ENCODE measurements at regions not wholly inside any gene's neighbourhood (a gene's known extent, or its start where the extent isn't known, plus 50 kb on each side); places are given as distances from the start of the nearest gene placed in this dataset.

DNA sequence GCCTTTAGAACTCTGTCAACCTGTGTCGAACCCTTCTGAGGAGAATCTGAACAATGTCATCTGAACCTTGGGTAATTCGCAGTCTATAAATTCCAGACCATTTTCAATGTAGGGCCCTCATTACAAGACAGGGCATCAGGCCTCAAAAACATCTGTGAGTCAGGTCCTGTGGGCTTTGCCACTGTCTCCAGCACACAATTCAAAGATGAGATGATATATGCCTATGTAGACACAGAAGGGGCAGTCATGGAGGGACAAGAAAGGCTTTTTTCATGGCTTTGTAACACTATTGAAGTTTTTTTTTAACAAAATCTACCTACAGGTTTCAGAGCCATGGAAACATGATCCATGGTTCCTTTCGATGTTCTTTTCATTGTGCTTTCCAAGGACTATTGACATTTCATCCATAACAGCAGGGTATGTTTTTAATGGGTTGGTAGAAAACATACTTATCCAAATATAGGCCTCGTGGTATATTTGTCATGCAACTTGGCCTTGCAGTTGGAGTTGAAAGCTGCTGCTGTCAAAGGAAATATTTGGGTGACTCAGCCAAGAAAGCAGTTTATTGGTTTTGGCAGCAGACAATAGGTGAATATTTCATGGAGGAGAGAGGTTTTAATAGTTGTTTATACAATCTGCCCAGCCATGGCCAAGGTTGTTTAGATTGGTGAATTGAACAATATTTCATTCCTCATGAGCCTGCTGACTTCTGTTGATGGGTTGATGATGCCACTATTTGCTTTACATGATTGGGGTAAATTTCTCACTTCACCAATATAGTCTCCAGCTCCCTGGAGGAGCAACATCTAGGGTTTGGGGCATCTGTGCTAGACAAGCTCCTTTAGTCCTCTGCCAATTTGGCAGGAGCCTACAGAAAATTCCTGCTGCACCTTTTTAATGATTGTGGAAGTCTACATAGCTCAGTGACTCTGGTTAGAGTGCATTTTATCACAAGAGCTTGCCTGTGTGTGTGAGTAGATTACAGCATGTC, 158.4 kb upstream of the TMEM72 start:
- TF ChIP-seq NFIC (IDR thresholded peaks at IDR 0.05) (peak; percentile 93), TCF12 (IDR thresholded peaks at IDR 0.05; ENCODE audit: low read depth) (peak; percentile 74), RAD21 (IDR thresholded peaks at IDR 0.05; ENCODE audit: low read depth) (no peak), EP300 (IDR thresholded peaks at IDR 0.05; ENCODE audit: borderline replicate concordance) (no peak), TEAD4 (IDR thresholded peaks at IDR 0.05) (peak; percentile 56)
- TF ChIP-seq, protein P1, sequence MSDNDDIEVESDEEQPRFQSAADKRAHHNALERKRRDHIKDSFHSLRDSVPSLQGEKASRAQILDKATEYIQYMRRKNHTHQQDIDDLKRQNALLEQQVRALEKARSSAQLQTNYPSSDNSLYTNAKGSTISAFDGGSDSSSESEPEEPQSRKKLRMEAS (IDR thresholded peaks at IDR 0.05): no peak

DNA sequence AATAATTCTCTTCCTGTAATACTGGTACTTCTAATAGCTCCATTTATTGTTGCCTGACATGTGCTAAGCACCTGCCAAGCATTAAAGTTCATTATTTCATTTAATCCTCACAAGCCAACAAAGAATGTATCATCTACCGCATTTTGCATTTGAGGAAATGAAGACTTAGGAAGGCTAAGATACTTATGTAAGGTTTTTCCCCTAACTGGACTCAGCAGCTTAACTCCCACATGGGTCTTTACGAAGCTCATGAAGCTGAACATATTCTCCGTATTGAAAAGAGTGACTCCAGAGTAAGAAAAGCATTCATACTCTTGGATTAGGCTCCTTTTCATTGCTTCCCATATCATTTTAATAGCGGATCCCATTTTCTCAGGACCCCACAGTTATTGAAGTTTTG, 155.7 kb upstream of the TMEM72 start:
- no peak for TF ChIP-seq TCF12 (IDR thresholded peaks at IDR 0.05; ENCODE audit: low read depth)

DNA sequence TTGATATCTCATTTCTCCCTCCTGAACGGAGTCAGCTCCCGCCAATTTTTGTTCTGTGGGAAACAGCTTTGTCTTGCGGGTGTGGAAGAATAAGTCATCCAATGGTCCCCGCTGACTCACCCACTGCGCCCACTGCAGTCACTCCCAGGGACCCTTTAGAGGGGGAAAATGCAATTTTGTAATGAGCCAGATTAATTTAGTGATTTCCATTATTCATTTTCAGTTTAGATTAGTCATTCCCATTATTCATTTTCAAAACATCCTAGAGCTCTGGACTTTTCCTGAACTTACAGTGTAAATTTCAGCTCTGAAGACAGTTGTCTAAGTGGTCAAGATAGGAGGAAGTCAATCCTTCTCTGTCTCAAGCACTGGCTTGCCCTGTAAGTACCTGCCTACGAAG, 154.9 kb upstream of the TMEM72 start:
- TF ChIP-seq TCF12 (IDR thresholded peaks at IDR 0.05; ENCODE audit: low read depth) (no peak), FOXM1 (IDR thresholded peaks at IDR 0.05; ENCODE audit: borderline replicate concordance, low read depth) (no peak), TAF1 (IDR thresholded peaks at IDR 0.05; ENCODE audit: low read depth) (no peak), CEBPB (IDR thresholded peaks at IDR 0.05) (no peak), EP300 (IDR thresholded peaks at IDR 0.05; ENCODE audit: borderline replicate concordance) (no peak), YY1 (IDR thresholded peaks at IDR 0.05; ENCODE audit: low read depth) (no peak), RAD21 (IDR thresholded peaks at IDR 0.05; ENCODE audit: low read depth) (no peak), TEAD4 (IDR thresholded peaks at IDR 0.05) (no peak), NFIC (IDR thresholded peaks at IDR 0.05) (no peak), ZBTB7A (IDR thresholded peaks at IDR 0.05; ENCODE audit: low read depth) (no peak), CREB1 (IDR thresholded peaks at IDR 0.05; ENCODE audit: low read depth) (no peak)
- TF ChIP-seq, protein P2, sequence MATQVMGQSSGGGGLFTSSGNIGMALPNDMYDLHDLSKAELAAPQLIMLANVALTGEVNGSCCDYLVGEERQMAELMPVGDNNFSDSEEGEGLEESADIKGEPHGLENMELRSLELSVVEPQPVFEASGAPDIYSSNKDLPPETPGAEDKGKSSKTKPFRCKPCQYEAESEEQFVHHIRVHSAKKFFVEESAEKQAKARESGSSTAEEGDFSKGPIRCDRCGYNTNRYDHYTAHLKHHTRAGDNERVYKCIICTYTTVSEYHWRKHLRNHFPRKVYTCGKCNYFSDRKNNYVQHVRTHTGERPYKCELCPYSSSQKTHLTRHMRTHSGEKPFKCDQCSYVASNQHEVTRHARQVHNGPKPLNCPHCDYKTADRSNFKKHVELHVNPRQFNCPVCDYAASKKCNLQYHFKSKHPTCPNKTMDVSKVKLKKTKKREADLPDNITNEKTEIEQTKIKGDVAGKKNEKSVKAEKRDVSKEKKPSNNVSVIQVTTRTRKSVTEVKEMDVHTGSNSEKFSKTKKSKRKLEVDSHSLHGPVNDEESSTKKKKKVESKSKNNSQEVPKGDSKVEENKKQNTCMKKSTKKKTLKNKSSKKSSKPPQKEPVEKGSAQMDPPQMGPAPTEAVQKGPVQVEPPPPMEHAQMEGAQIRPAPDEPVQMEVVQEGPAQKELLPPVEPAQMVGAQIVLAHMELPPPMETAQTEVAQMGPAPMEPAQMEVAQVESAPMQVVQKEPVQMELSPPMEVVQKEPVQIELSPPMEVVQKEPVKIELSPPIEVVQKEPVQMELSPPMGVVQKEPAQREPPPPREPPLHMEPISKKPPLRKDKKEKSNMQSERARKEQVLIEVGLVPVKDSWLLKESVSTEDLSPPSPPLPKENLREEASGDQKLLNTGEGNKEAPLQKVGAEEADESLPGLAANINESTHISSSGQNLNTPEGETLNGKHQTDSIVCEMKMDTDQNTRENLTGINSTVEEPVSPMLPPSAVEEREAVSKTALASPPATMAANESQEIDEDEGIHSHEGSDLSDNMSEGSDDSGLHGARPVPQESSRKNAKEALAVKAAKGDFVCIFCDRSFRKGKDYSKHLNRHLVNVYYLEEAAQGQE (IDR thresholded peaks at IDR 0.05; ENCODE audit: low read depth): no peak
- TF ChIP-seq, protein P3, sequence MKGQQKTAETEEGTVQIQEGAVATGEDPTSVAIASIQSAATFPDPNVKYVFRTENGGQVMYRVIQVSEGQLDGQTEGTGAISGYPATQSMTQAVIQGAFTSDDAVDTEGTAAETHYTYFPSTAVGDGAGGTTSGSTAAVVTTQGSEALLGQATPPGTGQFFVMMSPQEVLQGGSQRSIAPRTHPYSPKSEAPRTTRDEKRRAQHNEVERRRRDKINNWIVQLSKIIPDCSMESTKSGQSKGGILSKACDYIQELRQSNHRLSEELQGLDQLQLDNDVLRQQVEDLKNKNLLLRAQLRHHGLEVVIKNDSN (IDR thresholded peaks at IDR 0.05): no peak
- TF ChIP-seq, protein P1 (IDR thresholded peaks at IDR 0.05): no peak

DNA sequence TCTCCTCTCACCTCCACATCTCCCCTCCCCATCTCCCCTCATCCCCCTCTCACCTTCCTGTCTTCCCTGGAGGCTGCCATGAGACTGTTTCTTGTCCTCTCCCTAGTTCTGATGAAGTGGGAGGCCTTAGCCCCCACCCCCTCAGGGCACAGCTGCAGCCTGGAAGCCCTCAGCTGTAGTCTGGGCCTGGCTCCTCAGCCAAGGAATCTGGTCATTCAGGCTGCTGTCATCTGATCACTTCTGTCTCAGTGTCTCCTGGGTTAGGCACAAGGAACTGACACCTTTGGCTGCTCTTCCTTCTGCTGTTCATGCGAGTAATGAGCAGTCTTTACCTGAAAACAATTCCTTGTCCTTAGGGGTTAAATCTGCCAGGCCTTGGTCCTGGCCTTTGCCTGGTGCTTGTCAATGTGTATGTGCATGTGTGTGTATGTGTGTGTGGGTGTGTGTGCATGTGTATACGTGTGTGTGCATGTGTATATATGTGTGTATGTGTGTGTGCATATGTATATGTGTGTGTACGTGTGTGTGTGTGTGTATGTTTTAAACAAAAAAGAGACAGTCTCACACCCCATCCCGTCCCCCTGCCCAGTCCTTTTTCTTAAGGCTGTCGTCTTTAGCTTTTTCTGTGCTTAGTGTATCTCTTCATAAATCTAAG, 153.5 kb upstream of the TMEM72 start:
- TF ChIP-seq RAD21 (IDR thresholded peaks at IDR 0.05; ENCODE audit: low read depth): no peak
- no peak for TF ChIP-seq NFIC (IDR thresholded peaks at IDR 0.05)
- TF ChIP-seq EGR1 (IDR thresholded peaks at IDR 0.05): no peak
- TF ChIP-seq CREB1 (IDR thresholded peaks at IDR 0.05; ENCODE audit: low read depth): no peak
- no peak for TF ChIP-seq ZBTB7A (IDR thresholded peaks at IDR 0.05; ENCODE audit: low read depth)

DNA sequence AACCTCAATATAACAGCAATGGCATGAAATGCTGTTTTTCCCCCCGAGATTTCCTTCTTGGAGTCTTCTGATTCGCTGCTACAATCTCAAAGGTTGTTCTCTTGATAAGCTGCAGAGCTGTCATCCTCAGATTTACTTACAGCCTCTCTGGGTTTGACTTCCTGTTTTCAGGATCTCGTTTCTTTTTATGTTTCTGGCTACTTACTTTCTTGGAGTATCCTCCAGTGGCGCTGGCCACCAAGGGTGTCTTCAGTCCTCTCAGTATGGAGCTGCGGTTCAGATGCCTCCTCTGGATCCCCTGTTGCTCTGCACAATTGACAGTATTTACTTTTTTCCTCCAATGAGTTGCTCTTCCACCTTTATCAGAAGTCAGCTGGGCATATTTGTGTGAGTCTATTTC, 152.0 kb upstream of the TMEM72 start:
- TF ChIP-seq FOXM1 (IDR thresholded peaks at IDR 0.05; ENCODE audit: borderline replicate concordance, low read depth) (no peak), NFIC (IDR thresholded peaks at IDR 0.05) (no peak), CREB1 (IDR thresholded peaks at IDR 0.05; ENCODE audit: low read depth) (no peak), TCF12 (IDR thresholded peaks at IDR 0.05; ENCODE audit: low read depth) (no peak), YY1 (IDR thresholded peaks at IDR 0.05; ENCODE audit: low read depth) (no peak), TEAD4 (IDR thresholded peaks at IDR 0.05) (no peak), CEBPB (IDR thresholded peaks at IDR 0.05) (no peak), ZBTB7A (IDR thresholded peaks at IDR 0.05; ENCODE audit: low read depth) (no peak), TAF1 (IDR thresholded peaks at IDR 0.05; ENCODE audit: low read depth) (no peak), RAD21 (IDR thresholded peaks at IDR 0.05; ENCODE audit: low read depth) (no peak), EGR1 (IDR thresholded peaks at IDR 0.05) (no peak)
- TF ChIP-seq, protein P1 (IDR thresholded peaks at IDR 0.05): no peak
- TF ChIP-seq, protein P2 (IDR thresholded peaks at IDR 0.05; ENCODE audit: low read depth): no peak
- TF ChIP-seq, protein P3 (IDR thresholded peaks at IDR 0.05): no peak
